Cardiac muscle cell (in vitro differentiated cells and primary cell): ENCODE measurements at regions not wholly inside any gene's neighbourhood (a gene's known extent, or its start where the extent isn't known, plus 50 kb on each side); places are given as distances from the start of the nearest gene placed in this dataset.

ENCODE experiments used
- DNase-seq, 2 donors: peaks; one replicate each; pipeline versions ENCODE4 v3.0.0 to v3.0.0-alpha.2; 2010 to 2017; ENCODE audit warnings: low read depth in 1 of 2, low spot score in 1 of 2
- H3K27ac ChIP-seq: fragments of 200-600 bp; sonication (generic); 2 replicates; pipeline ENCODE4 v1.5.1; 2016
- H3K27me3 ChIP-seq: fragments of 200-600 bp; sonication (generic); 2 replicates; pipeline ENCODE4 v1.6.0; 2016; ENCODE audit warnings: control low read depth
- H3K36me3 ChIP-seq: fragments of 200-600 bp; sonication (generic); 2 replicates; pipeline ENCODE4 v1.5.1; 2016; ENCODE audit warnings: control low read depth
- H3K4me1 ChIP-seq: fragments of 200-600 bp; sonication (generic); 2 replicates; pipeline ENCODE4 v1.8.1; 2017; ENCODE audit warnings: low read depth, mild to moderate bottlenecking, mixed run types
- H3K4me3 ChIP-seq: fragments of 200-600 bp; sonication (generic); 2 replicates; pipeline ENCODE4 v1.5.1; 2016; ENCODE audit warnings: mild to moderate bottlenecking
- H3K9me3 ChIP-seq: fragments of 200-600 bp; sonication (generic); 2 replicates; pipeline ENCODE4 v1.5.1; 2017; ENCODE audit warnings: low read depth, mild to moderate bottlenecking, control low read depth
- TF ChIP-seq, protein P1 (sequence below): IDR thresholded peaks from 2 replicates; pipeline ENCODE4 v1.5.1; 2012; ENCODE audit warnings: low read depth, mild to moderate bottlenecking, low read length

DNA sequence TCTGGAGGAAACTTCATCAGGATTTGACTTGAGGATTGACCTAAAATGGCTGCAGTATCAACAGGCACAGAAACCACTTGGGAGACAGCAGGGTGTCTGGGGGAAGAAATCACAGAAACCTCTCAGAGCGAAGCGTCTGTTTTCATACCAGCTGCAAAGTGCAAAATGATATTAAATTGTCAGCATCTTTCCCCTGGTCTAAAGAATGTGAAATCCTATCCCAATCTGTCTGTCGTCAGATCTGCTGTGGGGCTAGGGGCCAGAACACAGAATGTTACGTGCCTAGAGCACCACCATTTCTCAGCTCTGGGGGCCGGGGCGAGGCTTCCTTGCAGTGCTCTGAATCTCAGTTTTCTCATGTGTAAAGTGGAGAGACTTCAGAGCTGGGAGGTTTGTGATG lies 54.1 kb upstream of the MYCN start:
- TF ChIP-seq, protein P1, sequence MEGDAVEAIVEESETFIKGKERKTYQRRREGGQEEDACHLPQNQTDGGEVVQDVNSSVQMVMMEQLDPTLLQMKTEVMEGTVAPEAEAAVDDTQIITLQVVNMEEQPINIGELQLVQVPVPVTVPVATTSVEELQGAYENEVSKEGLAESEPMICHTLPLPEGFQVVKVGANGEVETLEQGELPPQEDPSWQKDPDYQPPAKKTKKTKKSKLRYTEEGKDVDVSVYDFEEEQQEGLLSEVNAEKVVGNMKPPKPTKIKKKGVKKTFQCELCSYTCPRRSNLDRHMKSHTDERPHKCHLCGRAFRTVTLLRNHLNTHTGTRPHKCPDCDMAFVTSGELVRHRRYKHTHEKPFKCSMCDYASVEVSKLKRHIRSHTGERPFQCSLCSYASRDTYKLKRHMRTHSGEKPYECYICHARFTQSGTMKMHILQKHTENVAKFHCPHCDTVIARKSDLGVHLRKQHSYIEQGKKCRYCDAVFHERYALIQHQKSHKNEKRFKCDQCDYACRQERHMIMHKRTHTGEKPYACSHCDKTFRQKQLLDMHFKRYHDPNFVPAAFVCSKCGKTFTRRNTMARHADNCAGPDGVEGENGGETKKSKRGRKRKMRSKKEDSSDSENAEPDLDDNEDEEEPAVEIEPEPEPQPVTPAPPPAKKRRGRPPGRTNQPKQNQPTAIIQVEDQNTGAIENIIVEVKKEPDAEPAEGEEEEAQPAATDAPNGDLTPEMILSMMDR = no peak
- Histone ChIP-seq H3K4me1 (peaks cover 8% of the 10 kb centered on the region), H3K4me3 (no peak overlapping the region), H3K36me3 (no peaks in the 10 kb centered on the region), H3K27me3 (no peaks in the 10 kb centered on the region), H3K27ac (no peak overlapping the region), H3K9me3 (no peaks in the 10 kb centered on the region)
- no peak for DNase-seq

DNA sequence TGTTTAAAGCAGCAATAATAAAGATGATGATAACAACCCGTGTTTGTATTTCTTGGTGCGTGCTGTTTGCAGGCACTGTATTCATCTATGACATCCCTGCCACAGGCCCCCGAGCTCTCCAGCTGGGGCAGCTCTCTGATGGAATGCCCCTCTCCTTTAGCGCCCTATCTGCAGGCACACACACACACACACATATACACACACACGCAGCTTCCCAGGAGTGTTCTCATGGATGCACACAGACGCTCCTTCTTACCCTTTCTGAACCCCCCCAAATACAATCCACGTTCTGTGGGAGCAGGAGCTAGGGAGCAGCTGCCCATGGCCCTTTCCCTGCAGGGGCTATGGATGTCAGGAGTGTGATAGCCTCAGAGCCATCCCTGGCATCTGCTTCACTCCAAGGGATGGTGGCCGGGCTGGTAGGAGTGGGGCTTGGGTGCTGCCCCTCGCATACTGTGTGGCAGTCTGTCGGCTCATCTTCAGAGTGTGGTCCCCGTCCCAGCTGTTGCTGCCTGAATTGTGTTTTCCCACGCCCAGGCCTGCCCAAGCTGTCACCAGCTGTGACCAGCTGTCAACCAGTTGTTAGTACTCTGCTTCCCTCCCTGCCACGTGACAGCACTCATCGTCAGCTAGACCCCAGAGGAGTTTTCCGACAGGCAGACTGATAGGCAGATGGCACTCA lies 50.8 kb upstream of the MYCN start:
- Histone ChIP-seq H3K4me3 (no peak overlapping the region), H3K27me3 (no peaks in the 10 kb centered on the region), H3K9me3 (no peaks in the 10 kb centered on the region), H3K27ac (no peak overlapping the region), H3K4me1 (peaks cover 21% of the 10 kb centered on the region), H3K36me3 (no peaks in the 10 kb centered on the region)
- TF ChIP-seq, protein P1 = no peak
- peak in 1 of 2 donors; percentile 14 for DNase-seq

DNA sequence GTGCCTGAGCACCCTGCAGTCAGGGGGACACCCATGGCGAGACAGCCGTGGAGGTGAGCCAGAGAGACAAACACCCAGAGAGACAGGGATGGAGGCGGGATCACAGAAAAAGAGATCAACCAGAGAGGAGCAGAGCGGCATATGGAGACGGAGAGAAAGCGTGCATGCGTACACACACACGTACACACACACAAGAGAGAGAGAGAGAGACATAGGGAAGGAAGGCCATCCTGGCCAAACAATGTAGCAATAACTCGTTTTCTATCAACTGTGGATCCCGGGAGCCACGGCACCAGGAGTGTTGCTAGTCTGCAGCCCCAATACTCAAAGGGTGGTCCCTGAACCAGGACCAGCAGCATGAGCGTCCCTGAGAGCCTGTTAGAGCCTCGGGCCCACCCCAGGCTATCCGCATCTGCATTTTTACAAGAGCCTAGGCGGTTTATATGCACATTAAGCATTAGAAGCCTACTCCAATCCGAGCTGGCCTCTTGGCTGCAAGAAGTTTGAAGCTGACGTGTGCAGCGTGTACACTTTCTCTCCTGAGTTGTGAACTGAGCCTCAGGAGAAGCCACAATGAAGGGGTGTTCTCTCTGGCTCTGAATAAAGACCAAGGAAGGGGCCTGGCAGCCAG lies 50.1 kb upstream of the MYCN start:
- TF ChIP-seq, protein P1 = no peak
- Histone ChIP-seq H3K27ac (no peak overlapping the region), H3K27me3 (no peaks in the 10 kb centered on the region), H3K4me3 (no peak overlapping the region), H3K36me3 (no peaks in the 10 kb centered on the region), H3K4me1 (peaks cover 21% of the 10 kb centered on the region), H3K9me3 (no peaks in the 10 kb centered on the region)
- no peak for DNase-seq
